HG03520 (cell line): ENCODE measurements at regions not wholly inside any gene's neighbourhood (a gene's known extent, or its start where the extent isn't known, plus 50 kb on each side); places are given as distances from the start of the nearest gene placed in this dataset.
A peak's percentile ranks its signal among the peaks of the same experiment; 100 is the strongest.
"Not testable (repeated sequence)": the region's sequence is repeated elsewhere in the genome, so short reads cannot be mapped to it uniquely, and the experiment has no call there.

Experiments
- ATAC-seq: cut with Tn5 transposase; IDR thresholded peaks from one replicate; pipeline ENCODE4 v1.9.1; 2021; ENCODE audit warnings: mild to moderate bottlenecking, moderate library complexity; ENCODE audit not compliant: unreplicated experiment

GRCh38 chr7:142575351-142575750, 173.9 kb upstream of the PRSS1 start:
- not testable (repeated sequence) for ATAC-seq

- no peak for ATAC-seq
Observed at GRCh38 chr7:142571581-142571980, 177.7 kb upstream of the PRSS1 start.

GRCh38 chr7:142569851-142570250, 179.4 kb upstream of the PRSS1 start:
- ATAC-seq: no peak

- no peak for ATAC-seq
Observed at GRCh38 chr7:142568435-142569097, 180.7 kb upstream of the PRSS1 start.

- no peak for ATAC-seq
Observed at GRCh38 chr7:142567201-142568075, 181.8 kb upstream of the PRSS1 start.

GRCh38 chr7:142566271-142566670, 183.0 kb upstream of the PRSS1 start:
- no peak for ATAC-seq

- not testable (repeated sequence) for ATAC-seq
Observed at GRCh38 chr7:142564125-142564524, 185.1 kb upstream of the PRSS1 start.

- no peak for ATAC-seq
Observed at GRCh38 chr7:142563470-142563869, 185.8 kb upstream of the PRSS1 start.

- ATAC-seq: no peak
Observed at GRCh38 chr7:142562688-142563087, 186.6 kb upstream of the PRSS1 start.

- ATAC-seq: not testable (repeated sequence)
Observed at GRCh38 chr7:142561396-142561795, 187.9 kb upstream of the PRSS1 start.

- not testable (repeated sequence) for ATAC-seq
Observed at GRCh38 chr7:142560770-142561169, 188.5 kb upstream of the PRSS1 start.

GRCh38 chr7:142560166-142560565, 189.1 kb upstream of the PRSS1 start:
- no peak for ATAC-seq

GRCh38 chr7:142557971-142558582, 191.2 kb upstream of the PRSS1 start:
- peak; percentile 91 for ATAC-seq

GRCh38 chr7:142556740-142557139, 192.5 kb upstream of the PRSS1 start:
- ATAC-seq: no peak

GRCh38 chr7:142554560-142555532, 194.4 kb upstream of the PRSS1 start:
- ATAC-seq: no peak

GRCh38 chr7:142553216-142553615, 196.1 kb upstream of the PRSS1 start:
- ATAC-seq: no peak

- no peak for ATAC-seq
Observed at GRCh38 chr7:142548978-142549377, 200.3 kb upstream of the PRSS1 start.

- no peak for ATAC-seq
Observed at GRCh38 chr7:142546452-142546851, 202.8 kb upstream of the PRSS1 start.

GRCh38 chr7:142542942-142543341, 206.3 kb upstream of the PRSS1 start:
- ATAC-seq: no peak

- ATAC-seq: no peak
Observed at GRCh38 chr7:142542105-142542504, 207.2 kb upstream of the PRSS1 start.

- no peak for ATAC-seq
Observed at GRCh38 chr7:142540371-142540770, 208.9 kb upstream of the PRSS1 start.
